ENCODE measurements at regions not wholly inside any gene's neighbourhood (a gene's known extent, or its start where the extent isn't known, plus 50 kb on each side); places are given as distances from the start of the nearest gene placed in this dataset.

DNA sequence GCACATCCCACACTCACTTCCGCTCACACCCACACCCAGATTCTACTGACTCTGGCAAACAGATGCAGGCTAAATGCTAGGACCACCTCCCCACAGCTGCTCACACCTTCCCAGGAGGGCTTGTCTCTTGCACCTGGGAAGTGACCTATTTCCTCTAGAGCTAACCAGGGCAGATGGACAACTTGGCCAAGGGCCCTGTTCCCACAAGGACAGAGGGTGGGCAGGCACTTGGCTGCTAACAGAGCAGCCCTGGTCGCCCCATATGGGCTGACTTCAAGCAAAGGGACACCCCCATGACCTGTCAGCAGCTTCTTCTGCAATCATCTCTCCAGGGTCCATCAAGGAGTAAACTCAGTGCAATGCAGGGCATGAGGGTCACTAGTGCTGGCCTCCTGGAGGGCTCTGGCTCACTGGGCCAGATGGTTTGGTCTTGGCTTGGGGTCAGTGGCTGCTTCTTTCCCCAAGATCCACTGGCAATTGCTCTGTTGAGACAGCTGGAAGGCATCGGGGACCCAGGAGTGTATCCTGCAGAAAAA lies 641.5 kb downstream of the PLPP3 start:
- TF ChIP-seq CTCF (IDR thresholded peaks at IDR 0.05) (no peak), ZFX (IDR thresholded peaks at IDR 0.05; ENCODE audit: borderline replicate concordance) (no peak)

Measured in 22Rv1 (cell line).